Neural cell (in vitro differentiated cells): ENCODE measurements at regions not wholly inside any gene's neighbourhood (a gene's known extent, or its start where the extent isn't known, plus 50 kb on each side); places are given as distances from the start of the nearest gene placed in this dataset.

Source experiments
- EZH2 ChIP-seq: fragments of 200-600, 300-800 bp; shearing (Covaris generic), sonication (generic); IDR thresholded peaks from 2 replicates; pipeline ENCODE4 v1.6.1; 2014; ENCODE audit warnings: antibody characterized with exemption, low read length, borderline replicate concordance, mild to moderate bottlenecking; ENCODE audit not compliant: insufficient read depth, poor library complexity, severe bottlenecking
- POLR2AphosphoS5 ChIP-seq: IDR thresholded peaks from 2 replicates; pipeline ENCODE4 v1.6.1; 2012
- TAF1 ChIP-seq: IDR thresholded peaks from 2 replicates; pipeline ENCODE4 v1.6.1; 2012; ENCODE audit warnings: low read depth
- TF ChIP-seq, protein P1 (sequence below): fragments of 450-650 bp; IDR thresholded peaks from 2 replicates; pipeline ENCODE4 v1.5.1; 2014; ENCODE audit warnings: antibody characterized with exemption, mild to moderate bottlenecking, moderate library complexity; ENCODE audit not compliant: poor library complexity, severe bottlenecking

DNA sequence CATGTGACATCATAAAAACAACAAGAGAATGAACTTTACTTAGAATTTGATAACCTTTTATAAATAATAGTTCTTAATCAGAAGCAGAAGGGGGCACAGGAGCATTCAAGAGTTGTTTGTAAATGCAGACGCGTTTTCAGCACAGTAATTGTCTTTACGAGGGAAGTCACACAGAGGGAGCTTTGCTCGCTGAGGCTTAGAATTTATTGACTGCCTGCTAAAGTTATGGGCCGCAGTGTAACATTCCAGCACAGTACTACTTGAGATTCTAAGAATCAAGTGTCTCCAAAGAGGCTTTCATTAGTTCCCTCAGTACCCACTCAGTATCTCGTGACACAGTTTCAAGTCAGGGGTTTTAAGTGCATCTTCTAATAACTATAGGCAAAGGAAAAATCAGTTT, 288.7 kb downstream of the NR2F2 start:
- TF ChIP-seq POLR2AphosphoS5 (no peak), TAF1 (no peak), EZH2 (no peak)
- TF ChIP-seq, protein P1, sequence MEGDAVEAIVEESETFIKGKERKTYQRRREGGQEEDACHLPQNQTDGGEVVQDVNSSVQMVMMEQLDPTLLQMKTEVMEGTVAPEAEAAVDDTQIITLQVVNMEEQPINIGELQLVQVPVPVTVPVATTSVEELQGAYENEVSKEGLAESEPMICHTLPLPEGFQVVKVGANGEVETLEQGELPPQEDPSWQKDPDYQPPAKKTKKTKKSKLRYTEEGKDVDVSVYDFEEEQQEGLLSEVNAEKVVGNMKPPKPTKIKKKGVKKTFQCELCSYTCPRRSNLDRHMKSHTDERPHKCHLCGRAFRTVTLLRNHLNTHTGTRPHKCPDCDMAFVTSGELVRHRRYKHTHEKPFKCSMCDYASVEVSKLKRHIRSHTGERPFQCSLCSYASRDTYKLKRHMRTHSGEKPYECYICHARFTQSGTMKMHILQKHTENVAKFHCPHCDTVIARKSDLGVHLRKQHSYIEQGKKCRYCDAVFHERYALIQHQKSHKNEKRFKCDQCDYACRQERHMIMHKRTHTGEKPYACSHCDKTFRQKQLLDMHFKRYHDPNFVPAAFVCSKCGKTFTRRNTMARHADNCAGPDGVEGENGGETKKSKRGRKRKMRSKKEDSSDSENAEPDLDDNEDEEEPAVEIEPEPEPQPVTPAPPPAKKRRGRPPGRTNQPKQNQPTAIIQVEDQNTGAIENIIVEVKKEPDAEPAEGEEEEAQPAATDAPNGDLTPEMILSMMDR: no peak
